Endothelial cell of hepatic sinusoid (primary cell): ENCODE measurements at regions not wholly inside any gene's neighbourhood (a gene's known extent, or its start where the extent isn't known, plus 50 kb on each side); places are given as distances from the start of the nearest gene placed in this dataset.

Source experiments
- in situ Hi-C: cut with HindIII; loops from 2 replicates; pipeline ENCODE4 v1.10.0; 2017; ENCODE audit warnings: low sequenced_read_pairs

GRCh38 chr7:46566097-46566774 is 645.2 kb upstream of the IGFBP3 start:
- in situ Hi-C loops: no loop called here

- in situ Hi-C loops: no loop called here
Observed at GRCh38 chr7:46565253-46566096, 644.4 kb upstream of the IGFBP3 start.

- in situ Hi-C loops: no loop called here
Observed at GRCh38 chr7:46559194-46559832, 638.2 kb upstream of the IGFBP3 start.

- in situ Hi-C loops: no loop called here
Observed at GRCh38 chr7:46558482-46559193, 637.6 kb upstream of the IGFBP3 start.

- in situ Hi-C loops: no loop called here
Observed at GRCh38 chr7:46557781-46558180, 636.7 kb upstream of the IGFBP3 start.

- in situ Hi-C loops: no loop called here
Observed at GRCh38 chr7:46557295-46557711, 636.2 kb upstream of the IGFBP3 start.

GRCh38 chr7:46554688-46555422 is 633.8 kb upstream of the IGFBP3 start:
- in situ Hi-C loops: no loop called here

- in situ Hi-C loops: no loop called here
Observed at GRCh38 chr7:46551603-46552002, 630.5 kb upstream of the IGFBP3 start.

GRCh38 chr7:46550864-46551263 is 629.8 kb upstream of the IGFBP3 start:
- in situ Hi-C loops: no loop called here

- in situ Hi-C loops: no loop called here
Observed at GRCh38 chr7:46549892-46550639, 629.0 kb upstream of the IGFBP3 start.

- in situ Hi-C loops: no loop called here
Observed at GRCh38 chr7:46549347-46549746, 628.3 kb upstream of the IGFBP3 start.

GRCh38 chr7:46547044-46547443 is 626.0 kb upstream of the IGFBP3 start:
- in situ Hi-C loops: no loop called here

- in situ Hi-C loops: no loop called here
Observed at GRCh38 chr7:46545790-46546189, 624.7 kb upstream of the IGFBP3 start.

- in situ Hi-C loops: no loop called here
Observed at GRCh38 chr7:46544396-46545008, 623.4 kb upstream of the IGFBP3 start.

GRCh38 chr7:46542076-46542475 is 621.0 kb upstream of the IGFBP3 start:
- in situ Hi-C loops: no loop called here

GRCh38 chr7:46539892-46540483 is 618.9 kb upstream of the IGFBP3 start:
- in situ Hi-C loops: no loop called here

GRCh38 chr7:46537191-46537905 is 616.3 kb upstream of the IGFBP3 start:
- in situ Hi-C loops: no loop called here
